Esophagus muscularis mucosa (tissue), 4 donors: ENCODE measurements at regions not wholly inside any gene's neighbourhood (a gene's known extent, or its start where the extent isn't known, plus 50 kb on each side); places are given as distances from the start of the nearest gene placed in this dataset.

Experiments used
- DNase-seq: peaks from one replicate; pipeline ENCODE4 v3.0.0-alpha.2; 2017; ENCODE audit errors: extremely low spot score
- H3K27ac ChIP-seq, 4 donors: fragments of 200-600 bp; sonication (generic); replicated peaks in 1 of 4; 1 replicate in 3 of 4; 2 replicates in 1 of 4; pipeline ENCODE4 v1.5.1; 2016 to 2019; ENCODE audit warnings: mild to moderate bottlenecking in 1 of 4
- H3K27me3 ChIP-seq, 4 donors: fragments of 200-600 bp; sonication (generic); one replicate each; pipeline versions ENCODE4 v1.5.1 to v1.6.0; 2016 to 2019
- H3K36me3 ChIP-seq, 4 donors: fragments of 200-600 bp; sonication (generic); one replicate each; pipeline ENCODE4 v1.5.1; 2016 to 2019
- H3K4me1 ChIP-seq, 4 donors: fragments of 200-600 bp; sonication (generic); one replicate each; pipeline ENCODE4 v1.5.1; 2016 to 2019
- H3K4me3 ChIP-seq, 4 donors: fragments of 200-600 bp; sonication (generic); 1 replicate in 2 of 4; 2 replicates in 2 of 4; pipeline ENCODE4 v1.5.1; 2016 to 2019; ENCODE audit warnings: mild to moderate bottlenecking in 4 of 4, moderate library complexity in 1 of 4
- H3K9me3 ChIP-seq, 4 donors: fragments of 200-600 bp; sonication (generic); 1 replicate in 3 of 4; 2 replicates in 1 of 4; pipeline ENCODE4 v1.5.1; 2016 to 2019
- CTCF ChIP-seq, 3 experiments: fragments of 200-600 bp in 2 of 3; fragments of 450-650 bp in 1 of 3; sonication (generic) in 2 of 3; IDR thresholded peaks; one replicate each; pipeline ENCODE4 v1.5.1; 2017 to 2019; ENCODE audit warnings: antibody characterized with exemption in 3 of 3, mild to moderate bottlenecking in 2 of 3, moderate library complexity in 1 of 3
- EP300 ChIP-seq: sonication (generic); formaldehyde crosslinking; IDR thresholded peaks from one replicate; pipeline ENCODE4 v1.6.1; 2017; ENCODE audit warnings: antibody characterized with exemption
- POLR2A ChIP-seq: fragments of 450-650 bp; IDR thresholded peaks from one replicate; pipeline ENCODE4 v1.6.1; 2017; ENCODE audit warnings: antibody characterized with exemption, moderate library complexity, mild to moderate bottlenecking, low read depth
- POLR2AphosphoS5 ChIP-seq, 2 donors: sonication (generic); formaldehyde crosslinking; IDR thresholded peaks; one replicate each; pipeline ENCODE4 v1.6.1; 2017; ENCODE audit warnings: antibody characterized with exemption in 2 of 2
- WGBS: methylation state at CpG from one replicate; pipeline ENCODE4 v1.1.5; 2018; 5-methylcytosine and 5-hydroxymethylcytosine counted together
- intact Hi-C: fragments of 100-400 bp; cut with DNase I; formaldehyde crosslinking; loops from one replicate; pipeline ENCODE4 v1.15.1; 2023

DNA sequence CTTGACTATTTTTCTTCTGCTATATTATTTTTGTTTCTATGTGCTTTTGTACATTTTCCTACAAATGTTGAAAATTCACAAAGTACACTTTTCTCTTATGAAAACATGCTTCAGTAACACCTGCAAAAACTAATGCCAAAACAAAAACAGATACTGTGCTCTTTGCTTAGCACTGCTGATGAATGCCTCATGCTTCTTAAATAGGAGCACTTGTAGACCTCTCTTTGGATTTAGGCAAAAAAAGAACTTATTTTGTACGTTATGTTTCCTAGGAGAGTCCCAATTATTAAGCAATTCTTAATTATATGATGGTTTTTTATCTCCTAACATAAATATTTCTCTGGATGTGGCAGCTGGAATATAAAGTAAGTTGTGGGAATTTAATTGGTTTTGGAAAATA lies 285.0 kb upstream of the ARSJ start:
- H3K27me3 ChIP-seq: no peaks in the 10 kb centered on the region
- H3K27ac ChIP-seq: peak overlapping the region in 1 of 4 donors; percentile 7
- H3K36me3 ChIP-seq: no peaks in the 10 kb centered on the region
- no peaks in the 10 kb centered on the region for H3K9me3 ChIP-seq
- TF ChIP-seq EP300 (no peak), CTCF (IDR thresholded peaks at IDR 0.05) (no peak)
- 47% methylated on average over 1 of the region's 1 CpG for WGBS
- DNase-seq: no peak
- intact Hi-C loops: no loop called here
- no peak overlapping the region for H3K4me3 ChIP-seq
- H3K4me1 ChIP-seq: peaks cover 0 to 23% (median 12%) of the 10 kb centered on the region in 4 donors

DNA sequence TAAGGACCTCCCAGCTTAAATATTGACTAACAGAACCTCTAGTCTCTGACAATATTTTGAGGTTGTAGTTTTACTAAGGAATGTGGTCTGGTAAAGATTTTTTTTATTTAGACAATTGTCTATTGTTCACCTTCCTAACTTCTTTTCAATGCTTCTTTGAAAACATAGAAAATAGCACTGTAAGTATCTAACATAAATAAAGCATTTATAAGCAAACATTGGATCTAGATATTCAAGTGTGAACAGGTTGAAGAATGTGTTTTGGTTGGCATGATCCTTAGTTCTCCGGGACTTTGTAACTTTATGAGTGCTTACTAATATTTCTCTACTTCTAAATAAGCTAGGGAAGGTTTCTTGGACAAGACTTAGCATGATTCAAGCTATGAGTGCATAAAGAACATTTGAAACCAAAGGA lies 285.4 kb upstream of the ARSJ start:
- no peaks in the 10 kb centered on the region for H3K9me3 ChIP-seq
- no peaks in the 10 kb centered on the region for H3K36me3 ChIP-seq
- no peak overlapping the region for H3K4me3 ChIP-seq
- intact Hi-C loops: no loop called here
- 35% methylated on average over 1 of the region's 1 CpG for WGBS
- peak overlapping the region in 3 of 4 donors; percentile 7 to 42 (median 14) for H3K27ac ChIP-seq
- no peak for DNase-seq
- TF ChIP-seq CTCF (IDR thresholded peaks at IDR 0.05) (no peak), POLR2AphosphoS5 (IDR thresholded peaks at IDR 0.05) (no peak), EP300 (no peak), POLR2A (no peak)
- no peaks in the 10 kb centered on the region for H3K27me3 ChIP-seq
- peaks cover 0 to 23% (median 9%) of the 10 kb centered on the region in 4 donors for H3K4me1 ChIP-seq

DNA sequence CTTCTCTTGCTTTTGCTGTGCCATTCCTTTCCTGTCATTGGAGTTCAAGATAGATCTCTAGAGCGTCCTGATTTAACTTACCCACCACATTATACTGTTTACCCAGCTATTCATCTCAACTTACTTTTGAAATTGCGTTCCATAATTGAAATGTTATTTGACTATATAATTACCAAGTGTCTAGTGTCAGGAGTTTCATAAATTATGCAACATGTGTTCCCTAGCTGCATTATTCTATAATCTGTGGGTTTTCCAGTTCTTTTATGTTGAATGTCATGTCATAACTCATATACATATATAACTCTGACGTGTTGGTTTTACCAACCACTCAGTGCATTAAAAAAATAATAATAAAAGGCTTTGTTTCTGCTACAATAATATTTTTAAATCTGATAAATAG lies 285.9 kb upstream of the ARSJ start:
- intact Hi-C loops: no loop called here
- 78% methylated on average over 3 of the region's 3 CpGs for WGBS
- peak overlapping the region in 2 of 4 donors; percentile 14 to 42 for H3K27ac ChIP-seq

GRCh38 chr4:114267976-114268375 lies 288.5 kb upstream of the ARSJ start:
- H3K4me3 ChIP-seq: no peak overlapping the region
- H3K4me1 ChIP-seq: peaks cover 0 to 47% (median 28%) of the 10 kb centered on the region in 4 donors
- TF ChIP-seq POLR2A: no peak
- TF ChIP-seq EP300: no peak
- no peak for TF ChIP-seq CTCF (IDR thresholded peaks at IDR 0.05)
- no peak for TF ChIP-seq POLR2AphosphoS5 (IDR thresholded peaks at IDR 0.05)
- no peak for DNase-seq
- no peaks in the 10 kb centered on the region for H3K36me3 ChIP-seq
- H3K27ac ChIP-seq: no peak overlapping the region
- 93% methylated on average over 1 of the region's 1 CpG for WGBS
- intact Hi-C loops: no loop called here
- H3K9me3 ChIP-seq: no peaks in the 10 kb centered on the region
- H3K27me3 ChIP-seq: no peaks in the 10 kb centered on the region

More for the DNA sequence above, 285.9 kb upstream of the ARSJ start:
- Histone ChIP-seq H3K27me3 (no peaks in the 10 kb centered on the region), H3K9me3 (no peaks in the 10 kb centered on the region), H3K4me1 (peaks cover 0 to 23% (median 8%) of the 10 kb centered on the region in 4 donors), H3K36me3 (no peaks in the 10 kb centered on the region), H3K4me3 (no peak overlapping the region)
- no peak for TF ChIP-seq CTCF (IDR thresholded peaks at IDR 0.05)
- no peak for TF ChIP-seq POLR2A
- TF ChIP-seq POLR2AphosphoS5 (IDR thresholded peaks at IDR 0.05): no peak
- TF ChIP-seq EP300: no peak
- DNase-seq: no peak

GRCh38 chr4:114271031-114271430 lies 291.6 kb upstream of the ARSJ start:
- no peaks in the 10 kb centered on the region for H3K27me3 ChIP-seq
- peaks cover 0 to 25% (median 20%) of the 10 kb centered on the region in 4 donors for H3K4me1 ChIP-seq
- DNase-seq: no peak
- H3K9me3 ChIP-seq: no peaks in the 10 kb centered on the region
- H3K4me3 ChIP-seq: no peak overlapping the region
- no peak overlapping the region for H3K27ac ChIP-seq
- TF ChIP-seq POLR2A (no peak), CTCF (IDR thresholded peaks at IDR 0.05) (no peak), EP300 (no peak), POLR2AphosphoS5 (IDR thresholded peaks at IDR 0.05) (no peak)
- intact Hi-C loops: no loop called here
- H3K36me3 ChIP-seq: no peaks in the 10 kb centered on the region
